ENCODE measurements at regions not wholly inside any gene's neighbourhood (a gene's known extent, or its start where the extent isn't known, plus 50 kb on each side); places are given as distances from the start of the nearest gene placed in this dataset.

DNA sequence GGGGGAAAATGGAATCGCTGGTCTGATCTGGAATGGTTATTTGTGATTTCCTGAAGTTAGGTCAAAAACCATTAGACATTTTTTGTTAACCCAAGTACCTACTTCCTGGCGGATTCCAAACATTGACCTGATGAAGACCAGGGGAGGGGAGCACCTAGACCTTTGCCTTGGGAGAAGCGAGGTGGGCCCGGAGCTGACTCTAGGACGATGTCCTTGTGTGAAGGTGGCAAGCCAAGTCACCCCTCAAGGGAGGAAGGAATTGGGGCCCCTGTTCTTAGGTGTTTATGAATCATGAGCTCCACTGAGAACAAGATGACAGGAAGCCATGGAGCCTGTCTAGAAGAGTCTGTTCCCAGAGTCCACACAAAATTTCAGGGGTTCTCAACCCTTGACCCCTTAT is 204.9 kb upstream of the FOXF1 start:
- DNase-seq = no peak

DNA sequence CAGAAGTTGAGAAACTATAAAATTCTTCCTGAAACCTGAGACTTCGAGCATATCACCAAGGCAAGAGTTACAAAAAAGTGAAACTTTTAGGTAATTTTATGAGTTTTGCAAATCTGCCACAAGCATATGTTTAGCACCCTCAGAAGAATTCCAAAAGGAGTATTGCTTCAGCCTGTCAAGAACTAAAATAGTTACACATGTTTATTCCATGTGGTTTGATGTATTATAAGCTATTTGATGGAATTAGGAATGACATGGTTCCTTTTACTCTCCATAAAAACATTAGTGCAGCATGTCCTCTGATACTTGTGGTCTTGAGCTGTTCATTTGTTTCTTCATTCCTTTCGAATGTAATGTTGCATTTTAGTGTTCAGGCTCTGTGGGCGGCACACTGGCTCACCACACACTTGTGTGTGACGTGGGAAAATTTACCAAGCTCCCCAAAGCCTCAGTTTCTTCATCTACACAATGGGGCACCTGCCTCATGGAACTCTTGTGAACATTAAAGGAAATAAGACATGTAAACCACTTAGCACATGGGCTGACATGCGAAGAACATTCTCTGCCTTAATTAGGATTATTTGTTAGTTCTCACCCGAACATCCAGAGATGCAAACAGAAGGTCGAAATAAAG is 204.2 kb upstream of the FOXF1 start:
- WGBS (ENCODE audit: insufficient coverage, low lambda C conversion rate) = no CpG with 5 or more reads among the region's 7 CpGs
- no peak for DNase-seq
- Histone ChIP-seq H3K4me1 (ENCODE audit: control insufficient read depth, insufficient read depth, low read length) (peaks cover 7% of the 10 kb centered on the region), H3K27ac (ENCODE audit: low read length) (peak overlapping the region; percentile 57), H3K9me3 (ENCODE audit: control insufficient read depth, low read depth, low read length) (no peaks in the 10 kb centered on the region), H3K27me3 (ENCODE audit: control insufficient read depth, insufficient read depth, low read length) (peaks cover 19% of the 10 kb centered on the region), H3K36me3 (ENCODE audit: control insufficient read depth, insufficient read depth, low read length) (no peaks in the 10 kb centered on the region), H3K4me3 (ENCODE audit: low read length) (no peak overlapping the region)

More for the DNA sequence above, 204.9 kb upstream of the FOXF1 start:
- H3K4me1 ChIP-seq (ENCODE audit: control insufficient read depth, insufficient read depth, low read length) = peaks cover 7% of the 10 kb centered on the region
- no peak overlapping the region for H3K4me3 ChIP-seq (ENCODE audit: low read length)
- peaks cover 24% of the 10 kb centered on the region for H3K27me3 ChIP-seq (ENCODE audit: control insufficient read depth, insufficient read depth, low read length)
- no peaks in the 10 kb centered on the region for H3K36me3 ChIP-seq (ENCODE audit: control insufficient read depth, insufficient read depth, low read length)
- peak overlapping the region; percentile 57 for H3K27ac ChIP-seq (ENCODE audit: low read length)
- WGBS (ENCODE audit: insufficient coverage, low lambda C conversion rate) = no CpG with 5 or more reads among the region's 5 CpGs
- H3K9me3 ChIP-seq (ENCODE audit: control insufficient read depth, low read depth, low read length) = no peaks in the 10 kb centered on the region

DNA sequence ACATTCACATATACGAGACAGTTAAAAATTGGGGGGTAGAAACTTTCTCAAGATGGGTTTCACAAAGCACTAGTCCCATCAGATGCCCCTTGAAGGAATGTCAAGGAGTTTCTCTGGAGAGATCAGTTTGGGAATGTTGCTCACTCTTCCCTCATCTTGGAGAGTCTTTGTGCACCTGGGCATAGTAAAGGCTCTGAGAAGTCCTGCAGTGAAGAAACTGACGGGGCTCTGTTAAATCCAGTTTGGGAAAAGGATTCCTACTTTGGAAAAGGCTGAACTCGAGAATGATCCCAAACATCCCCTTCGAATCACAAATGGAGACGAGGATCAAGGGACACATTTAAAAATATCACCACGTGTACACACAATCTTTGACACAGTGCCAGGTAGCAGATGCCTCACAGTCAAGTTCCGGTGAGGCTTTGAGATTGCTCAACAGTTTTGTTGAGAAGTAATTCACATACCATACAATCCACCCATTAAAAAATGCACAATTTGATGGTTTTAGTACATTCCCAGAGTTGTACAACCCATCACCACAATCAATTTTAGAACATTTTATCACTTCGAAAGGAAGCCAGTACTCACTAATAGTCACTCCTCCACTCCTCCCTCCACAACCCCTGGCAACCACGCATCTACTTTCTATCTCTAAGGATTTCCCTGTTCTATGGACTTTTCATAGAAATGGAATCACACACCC is 203.4 kb upstream of the FOXF1 start:
- DNase-seq = no peak
- H3K4me3 ChIP-seq (ENCODE audit: low read length) = no peak overlapping the region
- H3K9me3 ChIP-seq (ENCODE audit: control insufficient read depth, low read depth, low read length) = no peaks in the 10 kb centered on the region
- peaks cover 5% of the 10 kb centered on the region for H3K4me1 ChIP-seq (ENCODE audit: control insufficient read depth, insufficient read depth, low read length)
- peak overlapping the region; percentile 48 for H3K27ac ChIP-seq (ENCODE audit: low read length)
- peaks cover 12% of the 10 kb centered on the region for H3K27me3 ChIP-seq (ENCODE audit: control insufficient read depth, insufficient read depth, low read length)
- H3K36me3 ChIP-seq (ENCODE audit: control insufficient read depth, insufficient read depth, low read length) = no peaks in the 10 kb centered on the region
- WGBS (ENCODE audit: insufficient coverage, low lambda C conversion rate) = 92% methylated on average over 2 of the region's 9 CpGs

GRCh38 chr16:86307514-86307903 is 202.8 kb upstream of the FOXF1 start:
- Histone ChIP-seq H3K9me3 (ENCODE audit: control insufficient read depth, low read depth, low read length) (no peaks in the 10 kb centered on the region), H3K4me1 (ENCODE audit: control insufficient read depth, insufficient read depth, low read length) (no peaks in the 10 kb centered on the region), H3K4me3 (ENCODE audit: low read length) (no peak overlapping the region), H3K27ac (ENCODE audit: low read length) (no peak overlapping the region), H3K27me3 (ENCODE audit: control insufficient read depth, insufficient read depth, low read length) (peaks cover 8% of the 10 kb centered on the region), H3K36me3 (ENCODE audit: control insufficient read depth, insufficient read depth, low read length) (no peaks in the 10 kb centered on the region)
- WGBS (ENCODE audit: insufficient coverage, low lambda C conversion rate) = 67% methylated on average over 3 of the region's 6 CpGs
- DNase-seq = no peak

DNA sequence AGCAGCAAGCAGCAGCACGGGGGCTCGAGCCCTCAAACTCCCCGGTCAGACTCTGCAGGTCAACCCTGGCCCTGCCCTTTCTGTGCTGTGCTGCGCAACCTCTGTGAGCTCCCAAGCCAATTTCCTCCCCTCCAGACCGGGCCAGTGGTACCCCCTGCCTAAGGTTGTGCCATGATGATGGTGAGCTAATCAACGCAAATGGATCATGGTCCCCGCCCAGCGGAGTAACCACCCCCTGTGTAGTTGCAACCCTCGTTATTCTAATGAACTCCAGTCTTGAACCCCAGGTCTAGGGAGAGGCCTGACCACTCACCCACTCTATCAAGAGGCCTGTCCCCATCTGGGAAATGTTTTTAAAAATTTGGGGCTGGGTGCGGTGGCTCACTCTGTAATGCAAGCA is 201.8 kb upstream of the FOXF1 start:
- peaks cover 8% of the 10 kb centered on the region for H3K27me3 ChIP-seq (ENCODE audit: control insufficient read depth, insufficient read depth, low read length)
- no peak for DNase-seq
- H3K9me3 ChIP-seq (ENCODE audit: control insufficient read depth, low read depth, low read length) = no peaks in the 10 kb centered on the region
- no peaks in the 10 kb centered on the region for H3K4me1 ChIP-seq (ENCODE audit: control insufficient read depth, insufficient read depth, low read length)
- no peak overlapping the region for H3K27ac ChIP-seq (ENCODE audit: low read length)
- no peak overlapping the region for H3K4me3 ChIP-seq (ENCODE audit: low read length)
- no peaks in the 10 kb centered on the region for H3K36me3 ChIP-seq (ENCODE audit: control insufficient read depth, insufficient read depth, low read length)
- WGBS (ENCODE audit: insufficient coverage, low lambda C conversion rate) = no CpG with 5 or more reads among the region's 10 CpGs

GRCh38 chr16:86313631-86314030 is 196.7 kb upstream of the FOXF1 start:
- H3K27ac ChIP-seq (ENCODE audit: low read length) = no peak overlapping the region
- no peaks in the 10 kb centered on the region for H3K9me3 ChIP-seq (ENCODE audit: control insufficient read depth, low read depth, low read length)
- H3K4me1 ChIP-seq (ENCODE audit: control insufficient read depth, insufficient read depth, low read length) = no peaks in the 10 kb centered on the region
- no peaks in the 10 kb centered on the region for H3K27me3 ChIP-seq (ENCODE audit: control insufficient read depth, insufficient read depth, low read length)
- 55% methylated on average over 1 of the region's 8 CpGs for WGBS (ENCODE audit: insufficient coverage, low lambda C conversion rate)
- no peak overlapping the region for H3K4me3 ChIP-seq (ENCODE audit: low read length)
- no peaks in the 10 kb centered on the region for H3K36me3 ChIP-seq (ENCODE audit: control insufficient read depth, insufficient read depth, low read length)
- DNase-seq = no peak

- WGBS (ENCODE audit: insufficient coverage, low lambda C conversion rate) = 60% methylated on average over 1 of the region's 15 CpGs
- H3K27me3 ChIP-seq (ENCODE audit: control insufficient read depth, insufficient read depth, low read length) = peaks cover 2% of the 10 kb centered on the region
- H3K4me1 ChIP-seq (ENCODE audit: control insufficient read depth, insufficient read depth, low read length) = no peaks in the 10 kb centered on the region
- H3K36me3 ChIP-seq (ENCODE audit: control insufficient read depth, insufficient read depth, low read length) = no peaks in the 10 kb centered on the region
- H3K27ac ChIP-seq (ENCODE audit: low read length) = no peak overlapping the region
- no peak for DNase-seq
- no peak overlapping the region for H3K4me3 ChIP-seq (ENCODE audit: low read length)
- no peaks in the 10 kb centered on the region for H3K9me3 ChIP-seq (ENCODE audit: control insufficient read depth, low read depth, low read length)
These were observed 195.8 kb upstream of the FOXF1 start for GRCh38 chr16:86314402-86315025.

DNA sequence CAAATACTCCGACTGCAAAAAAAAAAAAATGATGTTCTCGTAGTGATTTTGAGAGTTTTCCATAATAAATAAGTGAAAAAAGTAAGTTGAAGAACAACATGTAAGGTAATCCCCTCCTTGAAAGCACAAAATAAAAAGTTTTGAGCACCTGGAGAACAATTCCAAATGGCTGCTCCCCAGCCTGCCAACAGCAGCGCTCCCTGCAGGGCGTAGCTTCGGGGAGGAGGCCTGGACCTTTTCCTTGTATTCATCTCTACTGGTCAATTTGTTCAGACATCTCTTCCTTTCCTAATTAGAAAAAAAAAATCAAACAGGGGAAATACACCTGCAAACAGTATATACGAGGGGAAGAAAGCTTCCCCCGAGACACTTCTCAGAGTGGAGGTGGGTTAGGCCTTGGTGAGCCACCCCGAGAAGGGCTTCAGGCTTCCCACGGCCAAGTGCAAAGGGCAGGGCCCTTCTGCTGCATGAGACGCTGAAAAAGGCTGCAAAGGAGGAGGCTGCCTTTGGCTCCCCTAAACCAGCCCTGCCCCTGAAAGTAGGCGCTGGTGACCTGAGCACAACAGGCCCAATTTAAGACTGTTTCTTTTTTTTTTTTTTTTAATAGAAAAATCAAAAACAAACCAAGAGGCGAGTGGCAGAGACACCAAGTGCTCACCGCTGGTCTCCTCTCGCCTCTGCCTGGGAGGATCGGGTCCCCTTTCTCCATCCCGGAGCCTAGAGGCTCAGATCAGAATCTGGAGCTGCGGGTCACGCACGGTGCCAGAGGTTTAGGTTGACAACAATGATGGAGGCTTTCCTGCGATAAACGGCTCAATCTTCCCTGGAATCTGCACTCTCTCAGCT is 193.1 kb upstream of the FOXF1 start:
- Histone ChIP-seq H3K4me3 (ENCODE audit: low read length) (no peak overlapping the region), H3K27me3 (ENCODE audit: control insufficient read depth, insufficient read depth, low read length) (peaks cover 7% of the 10 kb centered on the region), H3K27ac (ENCODE audit: low read length) (no peak overlapping the region), H3K4me1 (ENCODE audit: control insufficient read depth, insufficient read depth, low read length) (no peaks in the 10 kb centered on the region), H3K9me3 (ENCODE audit: control insufficient read depth, low read depth, low read length) (no peaks in the 10 kb centered on the region), H3K36me3 (ENCODE audit: control insufficient read depth, insufficient read depth, low read length) (no peaks in the 10 kb centered on the region)
- WGBS (ENCODE audit: insufficient coverage, low lambda C conversion rate) = 100% methylated on average over 1 of the region's 21 CpGs
- no peak for DNase-seq

- Histone ChIP-seq H3K36me3 (ENCODE audit: control insufficient read depth, insufficient read depth, low read length) (no peaks in the 10 kb centered on the region), H3K4me3 (ENCODE audit: low read length) (no peak overlapping the region), H3K4me1 (ENCODE audit: control insufficient read depth, insufficient read depth, low read length) (no peaks in the 10 kb centered on the region), H3K27ac (ENCODE audit: low read length) (no peak overlapping the region), H3K9me3 (ENCODE audit: control insufficient read depth, low read depth, low read length) (no peaks in the 10 kb centered on the region), H3K27me3 (ENCODE audit: control insufficient read depth, insufficient read depth, low read length) (peaks cover 9% of the 10 kb centered on the region)
- no peak for DNase-seq
- WGBS (ENCODE audit: insufficient coverage, low lambda C conversion rate) = 64% methylated on average over 3 of the region's 13 CpGs
These were observed 192.3 kb upstream of the FOXF1 start for GRCh38 chr16:86317813-86318650.
